Keratinocyte (primary cell): ENCODE measurements at regions not wholly inside any gene's neighbourhood (a gene's known extent, or its start where the extent isn't known, plus 50 kb on each side); places are given as distances from the start of the nearest gene placed in this dataset.

Experiments used
- DNase-seq: peaks from one replicate; pipeline ENCODE4 v3.0.0-alpha.2; 2011; ENCODE audit warnings: low read depth, missing footprints, low spot score
- FAIRE-seq: peaks from 2 replicates; lab custom pipeline; 2011; peaks lifted over from hg19 to GRCh38; lab: Jason Lieb, UNC
- H2AFZ ChIP-seq: 2 replicates; pipeline ENCODE4 v1.6.0; 2012; ENCODE audit warnings: low read length, control low read depth, inconsistent platforms; ENCODE audit not compliant: control insufficient read depth
- H3K27ac ChIP-seq: 2 replicates; pipeline ENCODE4 v1.5.1; 2011; ENCODE audit warnings: low read length; ENCODE audit not compliant: control insufficient read depth, insufficient read depth
- H3K27me3 ChIP-seq: 3 replicates; pipeline ENCODE4 v1.6.0; 2011; ENCODE audit warnings: low read length; ENCODE audit not compliant: control insufficient read depth, insufficient read depth; ENCODE audit errors: extremely low read depth
- H3K36me3 ChIP-seq, 2 experiments: 2 replicates in 1 of 2; 3 replicates in 1 of 2; pipeline ENCODE4 v1.5.1; 2011; ENCODE audit warnings: low read length in 2 of 2, mild to moderate bottlenecking in 1 of 2; ENCODE audit not compliant: control insufficient read depth in 2 of 2, insufficient read depth in 2 of 2; ENCODE audit errors: extremely low read depth in 1 of 2
- H3K4me1 ChIP-seq: 3 replicates; pipeline ENCODE4 v1.5.1; 2011; ENCODE audit warnings: low read length; ENCODE audit not compliant: control insufficient read depth, insufficient read depth; ENCODE audit errors: extremely low read depth
- H3K4me2 ChIP-seq: 3 replicates; pipeline ENCODE4 v1.6.0; 2011; ENCODE audit warnings: low read depth, low read length; ENCODE audit not compliant: control insufficient read depth, insufficient read depth; ENCODE audit errors: extremely low read depth
- H3K4me3 ChIP-seq, 3 experiments: fragments of 200-600 bp in 1 of 3; sonication (generic) in 1 of 3; 2 replicates in 2 of 3; 3 replicates in 1 of 3; pipeline ENCODE4 v1.5.1; 2011 to 2016; ENCODE audit warnings: low read length in 3 of 3, mild to moderate bottlenecking in 3 of 3, control low read depth in 2 of 3, inconsistent platforms in 1 of 3, low read depth in 1 of 3, mixed read lengths in 1 of 3, mixed run types in 1 of 3, moderate library complexity in 1 of 3; ENCODE audit not compliant: control insufficient read depth in 2 of 3, insufficient read depth in 2 of 3; ENCODE audit errors: extremely low read depth in 1 of 3
- H3K79me2 ChIP-seq: 2 replicates; pipeline ENCODE4 v1.6.0; 2012; ENCODE audit warnings: low read length; ENCODE audit not compliant: control insufficient read depth, insufficient read depth
- H3K9ac ChIP-seq: 3 replicates; pipeline ENCODE4 v1.6.0; 2011; ENCODE audit warnings: low read length; ENCODE audit not compliant: control insufficient read depth, insufficient read depth; ENCODE audit errors: extremely low read depth
- H3K9me1 ChIP-seq: 3 replicates; pipeline ENCODE4 v1.6.0; 2011; ENCODE audit warnings: low read length; ENCODE audit not compliant: control insufficient read depth, insufficient read depth; ENCODE audit errors: extremely low read depth
- H3K9me3 ChIP-seq: 2 replicates; pipeline ENCODE4 v1.5.1; 2012; ENCODE audit warnings: low read depth, low read length; ENCODE audit not compliant: control insufficient read depth
- H4K20me1 ChIP-seq: 3 replicates; pipeline ENCODE4 v1.6.0; 2011; ENCODE audit warnings: low read length; ENCODE audit not compliant: control insufficient read depth, insufficient read depth; ENCODE audit errors: extremely low read depth
- EZH2 ChIP-seq: IDR thresholded peaks from one replicate; pipeline ENCODE4 v1.6.1; 2012; ENCODE audit warnings: inconsistent platforms, mild to moderate bottlenecking, low read length, moderate library complexity
- dilution Hi-C: fragments of 300-500 bp; cut with MboI; formaldehyde crosslinking; loops from one replicate; pipeline ENCODE4 v1.7.0; 2020; ENCODE audit warnings: low sequenced_read_pairs; ENCODE audit not compliant: extremely low pct_ligation_motif_present
- TF ChIP-seq, protein P1 (sequence below), 3 experiments: IDR thresholded peaks in 1 of 3; conservative IDR thresholded peaks in 1 of 3; optimal IDR thresholded peaks in 1 of 3; 2 replicates in 2 of 3; 3 replicates in 1 of 3; pipeline versions ENCODE3 to v1.5.1; 2011; ENCODE audit warnings: low read length in 3 of 3, mild to moderate bottlenecking in 3 of 3, moderate library complexity in 2 of 3, control low read depth in 1 of 3, inconsistent platforms in 1 of 3; ENCODE audit not compliant: insufficient read depth in 2 of 3; ENCODE audit errors: extremely low read depth in 1 of 3

DNA sequence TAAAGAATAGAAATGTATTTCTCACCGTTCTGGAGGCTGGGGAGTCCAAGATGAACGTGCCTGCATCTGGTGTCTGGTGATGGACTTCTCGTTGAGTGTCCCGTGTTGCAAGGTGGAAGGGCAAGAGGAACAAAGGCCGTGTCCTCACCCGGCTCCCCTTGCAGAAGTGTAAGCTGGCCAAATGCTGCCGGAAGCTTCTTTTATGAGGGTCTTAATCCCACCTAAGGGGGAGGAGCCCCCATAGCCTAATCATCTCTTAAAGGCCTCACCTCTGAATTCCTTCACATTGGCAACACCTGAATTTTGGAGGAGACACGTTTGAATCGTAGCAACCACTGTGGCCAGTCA, 99.1 kb upstream of the DAP start:
- no peak overlapping the region for H3K9ac ChIP-seq
- peaks cover 3% of the 10 kb centered on the region for H3K27me3 ChIP-seq
- H3K27ac ChIP-seq, result no peak overlapping the region
- DNase-seq (no peak), FAIRE-seq (no peak)
- no peak overlapping the region for H3K4me2 ChIP-seq
- no peaks in the 10 kb centered on the region for H3K9me3 ChIP-seq
- H3K79me2 ChIP-seq, result no peaks in the 10 kb centered on the region
- no peak overlapping the region for H3K4me3 ChIP-seq
- no peaks in the 10 kb centered on the region for H3K4me1 ChIP-seq
- TF ChIP-seq, protein P1, sequence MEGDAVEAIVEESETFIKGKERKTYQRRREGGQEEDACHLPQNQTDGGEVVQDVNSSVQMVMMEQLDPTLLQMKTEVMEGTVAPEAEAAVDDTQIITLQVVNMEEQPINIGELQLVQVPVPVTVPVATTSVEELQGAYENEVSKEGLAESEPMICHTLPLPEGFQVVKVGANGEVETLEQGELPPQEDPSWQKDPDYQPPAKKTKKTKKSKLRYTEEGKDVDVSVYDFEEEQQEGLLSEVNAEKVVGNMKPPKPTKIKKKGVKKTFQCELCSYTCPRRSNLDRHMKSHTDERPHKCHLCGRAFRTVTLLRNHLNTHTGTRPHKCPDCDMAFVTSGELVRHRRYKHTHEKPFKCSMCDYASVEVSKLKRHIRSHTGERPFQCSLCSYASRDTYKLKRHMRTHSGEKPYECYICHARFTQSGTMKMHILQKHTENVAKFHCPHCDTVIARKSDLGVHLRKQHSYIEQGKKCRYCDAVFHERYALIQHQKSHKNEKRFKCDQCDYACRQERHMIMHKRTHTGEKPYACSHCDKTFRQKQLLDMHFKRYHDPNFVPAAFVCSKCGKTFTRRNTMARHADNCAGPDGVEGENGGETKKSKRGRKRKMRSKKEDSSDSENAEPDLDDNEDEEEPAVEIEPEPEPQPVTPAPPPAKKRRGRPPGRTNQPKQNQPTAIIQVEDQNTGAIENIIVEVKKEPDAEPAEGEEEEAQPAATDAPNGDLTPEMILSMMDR (optimal IDR thresholded peaks at IDR 0.05 in 1 of 3, IDR thresholded peaks at IDR 0.05 in 1 of 3, conservative IDR thresholded peaks at IDR 0.05 in 1 of 3; ENCODE audit: extremely low read depth in 1 of 3, insufficient read depth in 2 of 3, low read length in 3 of 3), result no peak
- no peak for TF ChIP-seq EZH2
- no peaks in the 10 kb centered on the region for H3K9me1 ChIP-seq
- H3K36me3 ChIP-seq, result no peaks in the 10 kb centered on the region
- H4K20me1 ChIP-seq, result no peaks in the 10 kb centered on the region
- dilution Hi-C loops, result no loop called here
- H2AFZ ChIP-seq, result no peak overlapping the region

DNA sequence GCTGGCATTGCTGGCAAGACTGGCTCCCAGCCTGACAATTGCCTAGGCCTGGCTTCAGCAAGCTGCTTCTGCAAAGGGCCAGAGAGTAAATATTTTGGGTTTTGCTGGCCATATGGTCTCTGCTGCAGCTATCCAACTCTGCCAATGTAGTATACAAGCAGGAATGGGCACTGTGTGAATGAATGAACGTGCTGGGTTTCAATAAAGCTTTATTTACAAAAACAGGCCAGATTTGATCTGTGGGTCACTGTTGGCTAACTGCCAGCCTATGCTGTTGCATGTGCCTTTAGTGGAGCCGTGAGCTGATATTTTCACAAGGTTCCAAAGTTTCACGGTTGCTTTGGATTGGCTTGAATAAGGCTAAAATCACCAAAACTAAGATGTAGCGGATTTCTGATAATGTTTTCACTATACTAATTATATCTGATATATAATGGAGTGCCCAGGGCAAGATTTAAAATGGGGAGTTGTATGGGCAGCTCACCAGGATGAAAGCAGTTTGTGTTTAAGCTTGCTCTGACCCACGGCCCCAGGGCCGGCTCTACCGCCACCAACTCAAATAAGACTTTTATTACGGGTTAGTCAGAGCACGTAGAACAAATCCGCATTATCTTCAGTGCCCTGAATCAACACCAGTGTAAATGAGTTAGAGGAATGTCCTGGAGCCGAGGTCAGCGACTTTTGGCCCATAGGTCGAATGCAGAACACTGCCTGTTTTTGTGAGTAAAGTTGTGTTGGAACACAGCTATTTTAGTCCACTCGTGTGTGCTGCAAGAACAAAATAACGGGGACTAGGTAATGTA, 98.6 kb upstream of the DAP start:
- DNase-seq, result no peak
- Histone ChIP-seq H3K9ac (no peak overlapping the region), H3K9me1 (no peaks in the 10 kb centered on the region), H3K79me2 (no peaks in the 10 kb centered on the region), H3K4me1 (no peaks in the 10 kb centered on the region), H2AFZ (no peak overlapping the region), H3K9me3 (no peaks in the 10 kb centered on the region), H4K20me1 (no peaks in the 10 kb centered on the region), H3K27me3 (peaks cover 3% of the 10 kb centered on the region), H3K4me2 (no peak overlapping the region), H3K27ac (no peak overlapping the region), H3K4me3 (no peak overlapping the region), H3K36me3 (no peaks in the 10 kb centered on the region)
- TF ChIP-seq EZH2, result no peak
- TF ChIP-seq, protein P1 (optimal IDR thresholded peaks at IDR 0.05 in 1 of 3, IDR thresholded peaks at IDR 0.05 in 1 of 3, conservative IDR thresholded peaks at IDR 0.05 in 1 of 3; ENCODE audit: extremely low read depth in 1 of 3, insufficient read depth in 2 of 3, low read length in 3 of 3), result no peak
- dilution Hi-C loops, result no loop called here
- no peak for FAIRE-seq
